ENCODE measurements at regions not wholly inside any gene's neighbourhood (a gene's known extent, or its start where the extent isn't known, plus 50 kb on each side); places are given as distances from the start of the nearest gene placed in this dataset.

DNA sequence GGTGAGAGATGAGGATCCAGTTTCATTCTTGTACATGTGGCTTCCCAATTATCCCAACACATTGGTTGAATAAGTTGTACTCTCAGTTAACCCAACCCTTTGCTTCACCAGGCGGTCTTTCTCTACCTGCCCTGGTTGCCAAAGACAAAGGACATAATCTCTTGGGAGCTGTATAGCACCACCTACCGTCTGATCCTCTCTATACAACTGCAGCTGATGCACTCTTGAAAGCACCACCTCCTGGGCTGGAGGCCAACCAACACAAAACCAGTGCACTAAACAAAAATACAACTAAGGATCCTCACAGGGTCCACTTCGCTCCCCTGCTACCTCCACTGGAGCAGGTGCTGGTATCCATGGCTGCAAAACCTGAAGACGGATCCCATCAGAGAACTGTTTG, 473.6 kb upstream of the NRXN1 start:
- ATAC-seq (no peak), DNase-seq (no peak)

DNA sequence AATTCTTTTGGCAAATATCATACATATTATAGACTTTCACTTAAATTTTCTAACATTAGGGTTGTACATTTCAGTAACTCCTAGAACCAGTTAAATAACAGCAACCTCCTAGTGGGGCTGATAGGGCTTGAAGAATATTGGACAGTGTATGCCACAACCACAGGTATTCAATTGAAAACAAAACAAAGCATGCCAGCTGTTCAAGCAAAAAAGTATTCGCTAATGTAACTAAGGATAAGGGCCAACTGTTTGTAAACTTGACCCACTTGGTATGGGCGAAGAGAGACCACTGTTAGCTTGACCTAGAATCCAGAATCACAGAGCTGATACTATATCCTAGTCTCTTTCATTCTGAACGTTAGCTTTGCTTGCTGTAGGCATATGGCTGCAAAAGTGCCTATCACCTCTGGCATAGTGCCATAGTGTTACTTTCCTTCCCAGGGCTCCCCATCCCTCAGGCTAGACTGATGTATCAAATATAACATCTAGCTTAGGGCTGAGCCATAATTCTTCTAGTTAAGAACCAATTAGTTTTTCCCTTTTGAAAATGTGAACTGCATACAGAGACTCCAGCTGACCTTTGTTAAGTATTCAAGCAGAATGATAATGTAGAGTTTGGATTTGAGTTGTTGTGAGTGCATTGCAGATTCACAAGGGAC, 458.8 kb upstream of the NRXN1 start:
- no peak for ATAC-seq
- DNase-seq = no peak

DNA sequence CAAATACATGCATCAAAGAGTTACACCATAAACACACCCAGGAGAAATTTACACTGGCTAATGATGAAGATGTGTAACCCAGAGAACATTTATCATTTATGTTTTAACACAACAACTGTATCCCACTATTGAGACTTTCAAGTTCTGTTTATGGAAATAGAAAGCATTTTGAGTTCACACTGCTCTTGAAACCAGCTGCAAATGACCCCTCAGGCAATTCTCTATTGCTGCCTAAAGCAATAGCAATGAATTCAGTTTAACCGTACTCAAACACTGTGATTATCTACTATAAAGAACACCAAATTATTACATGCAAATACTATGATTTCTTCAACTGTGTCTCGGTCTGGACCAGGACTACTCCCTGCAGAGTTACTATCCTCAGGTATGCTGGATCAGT, 452.7 kb upstream of the NRXN1 start:
- DNase-seq (no peak), ATAC-seq (no peak)

DNA sequence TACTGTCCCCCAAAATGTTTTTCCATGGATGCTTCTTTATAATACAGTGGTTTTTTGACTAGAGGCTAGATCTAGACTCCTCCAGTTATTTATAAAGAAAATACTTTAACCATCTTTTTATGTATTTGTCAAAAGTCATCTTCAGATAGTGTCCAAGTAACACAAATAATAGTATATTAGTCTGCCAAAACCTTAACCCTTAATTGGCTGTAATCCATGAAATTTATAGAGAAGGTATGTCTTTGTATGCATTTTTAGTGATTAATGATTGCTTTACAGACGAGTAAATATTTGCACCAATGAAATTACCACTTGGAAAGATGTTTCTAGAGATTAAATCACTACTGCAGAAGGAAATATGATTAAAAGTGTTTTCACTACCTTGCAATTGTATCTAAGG, 451.8 kb upstream of the NRXN1 start:
- no peak for ATAC-seq

DNA sequence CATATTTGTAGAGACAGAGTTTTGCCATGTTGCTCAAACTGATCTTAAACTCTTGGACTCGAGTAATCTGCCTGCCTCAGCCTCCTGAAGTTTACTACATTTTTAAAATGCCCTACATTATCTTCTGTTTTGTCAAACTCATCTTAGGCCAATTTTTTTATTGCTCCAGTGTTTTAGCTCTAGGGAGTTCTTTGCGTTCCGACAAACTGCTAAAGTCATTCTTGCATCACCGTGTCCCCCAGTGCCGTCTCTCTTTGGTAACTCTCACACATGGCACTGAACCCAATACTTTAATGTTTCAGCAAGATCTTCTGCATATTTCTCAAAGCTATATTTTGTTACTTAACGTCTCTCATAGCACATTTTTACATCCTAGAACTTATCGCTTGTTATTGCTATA, 440.9 kb upstream of the NRXN1 start:
- no peak for ATAC-seq
- no peak for DNase-seq

More for the DNA sequence above, 451.8 kb upstream of the NRXN1 start:
- DNase-seq = no peak

DNA sequence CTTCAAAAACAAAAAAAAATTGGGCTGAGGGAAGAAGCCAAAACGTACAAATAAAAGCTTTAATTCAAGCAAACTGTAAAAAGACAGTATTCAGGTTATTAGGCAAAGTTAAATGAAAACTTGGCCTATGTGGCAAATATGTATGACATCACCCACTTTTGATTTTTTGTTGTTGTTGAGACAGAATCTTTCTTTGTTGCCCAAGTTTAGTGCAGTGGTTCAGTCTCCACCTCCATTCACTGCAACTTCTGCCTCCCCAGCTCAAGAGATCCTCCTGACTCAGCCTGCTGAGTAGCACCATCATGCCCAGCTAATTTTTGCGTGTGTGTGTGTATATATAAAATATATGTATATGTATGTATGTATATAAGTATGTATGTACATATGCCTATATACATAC, 440.4 kb upstream of the NRXN1 start:
- DNase-seq (no peak), ATAC-seq (no peak)

DNA sequence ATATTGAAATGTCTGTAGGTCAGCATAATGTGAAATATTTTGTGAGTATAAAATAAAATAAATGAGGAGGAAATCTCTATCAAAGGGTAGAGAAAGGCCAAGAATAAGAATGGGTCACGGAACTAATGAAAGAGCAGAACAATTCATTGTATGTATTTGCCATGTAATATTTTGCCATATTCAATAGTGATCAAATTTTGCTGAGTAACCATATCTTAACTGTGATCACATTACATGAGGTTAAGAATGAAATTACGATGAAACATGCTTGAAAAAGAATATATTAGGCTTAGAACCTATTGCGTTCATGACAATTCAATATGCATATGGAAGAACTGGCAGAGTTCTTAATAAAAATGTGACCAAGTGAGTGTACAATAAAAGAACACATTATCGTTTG, 437.2 kb upstream of the NRXN1 start:
- ATAC-seq (no peak), DNase-seq (no peak)

DNA sequence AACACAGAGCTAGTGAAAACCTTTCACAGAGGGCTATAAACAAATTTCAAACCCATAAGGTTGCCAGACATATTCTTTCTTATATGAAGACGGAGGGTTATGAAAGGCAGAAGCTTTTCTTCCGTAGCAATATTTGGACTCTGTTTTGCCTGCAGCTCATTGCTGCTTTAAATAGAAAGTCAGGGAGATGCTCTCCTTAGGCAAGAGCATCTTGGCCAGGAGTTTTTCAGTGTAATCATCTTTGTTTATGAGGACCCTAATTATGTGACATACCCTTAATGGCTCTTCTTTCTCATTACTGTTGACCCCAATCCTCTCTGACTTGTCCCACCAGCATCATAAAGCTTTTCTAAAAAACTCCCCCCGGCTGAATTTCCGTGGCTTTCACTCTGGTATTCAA, 433.4 kb upstream of the NRXN1 start:
- ATAC-seq = no peak

DNA sequence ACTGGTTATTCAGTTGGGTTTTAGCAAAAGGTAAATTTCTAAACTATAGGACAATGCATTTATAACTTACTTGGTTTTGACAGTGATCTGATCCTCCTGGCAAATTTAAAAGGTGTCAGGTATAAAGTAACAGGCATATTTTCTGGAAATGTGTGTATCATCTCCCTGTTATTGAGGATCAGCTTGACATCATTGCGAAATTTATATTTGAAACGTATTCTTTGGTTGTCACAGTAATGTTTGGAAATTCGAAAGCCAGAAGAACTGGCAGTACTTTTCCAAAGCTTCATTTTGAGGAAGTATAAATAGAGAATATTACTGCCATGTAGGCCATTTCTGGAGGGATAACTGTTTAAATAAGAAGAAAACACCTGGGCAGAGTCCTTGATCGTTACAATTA, 422.2 kb upstream of the NRXN1 start:
- no peak for ATAC-seq

More for the DNA sequence above, 433.4 kb upstream of the NRXN1 start:
- no peak for DNase-seq

DNA sequence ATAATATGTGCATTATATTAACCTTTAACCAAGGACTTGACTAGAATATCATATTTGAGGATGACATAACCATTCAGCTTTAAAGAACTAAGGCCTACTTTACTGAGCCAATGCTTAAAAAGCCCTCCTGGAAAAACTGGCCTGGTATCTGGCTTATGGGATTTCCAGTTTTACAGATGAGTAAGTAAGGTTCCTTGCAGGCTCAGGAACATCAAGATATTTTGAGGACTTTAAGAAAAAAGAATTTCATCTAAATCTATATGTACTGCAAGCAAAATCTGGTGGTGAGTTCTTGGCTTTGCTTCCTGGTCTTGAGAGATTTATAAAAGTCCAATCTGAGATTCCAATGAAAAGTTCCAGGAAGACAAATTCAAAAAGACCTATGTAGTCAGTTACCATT, 417.0 kb upstream of the NRXN1 start:
- no peak for DNase-seq
- ATAC-seq = no peak

More for the DNA sequence above, 422.2 kb upstream of the NRXN1 start:
- DNase-seq = no peak

DNA sequence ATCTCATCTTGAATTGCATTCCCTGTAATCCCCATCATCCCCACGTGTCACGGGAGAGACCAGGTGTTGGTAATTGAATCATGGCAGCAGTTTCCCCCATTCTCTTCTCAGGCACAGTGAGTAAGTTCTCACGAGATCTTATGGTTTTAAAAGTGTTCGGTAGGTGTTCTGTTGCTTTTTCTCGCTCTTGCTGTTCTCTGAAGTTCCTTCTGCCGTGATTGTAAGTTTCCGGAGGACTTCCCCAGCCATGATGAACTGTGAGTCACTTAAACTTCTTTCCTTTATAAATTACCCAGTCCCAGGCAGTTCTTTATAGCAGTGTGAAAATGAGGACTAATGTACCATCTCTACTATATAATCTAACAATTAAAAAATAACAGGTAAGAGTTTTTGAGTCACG, 409.9 kb upstream of the NRXN1 start:
- ATAC-seq (no peak), DNase-seq (no peak)

DNA sequence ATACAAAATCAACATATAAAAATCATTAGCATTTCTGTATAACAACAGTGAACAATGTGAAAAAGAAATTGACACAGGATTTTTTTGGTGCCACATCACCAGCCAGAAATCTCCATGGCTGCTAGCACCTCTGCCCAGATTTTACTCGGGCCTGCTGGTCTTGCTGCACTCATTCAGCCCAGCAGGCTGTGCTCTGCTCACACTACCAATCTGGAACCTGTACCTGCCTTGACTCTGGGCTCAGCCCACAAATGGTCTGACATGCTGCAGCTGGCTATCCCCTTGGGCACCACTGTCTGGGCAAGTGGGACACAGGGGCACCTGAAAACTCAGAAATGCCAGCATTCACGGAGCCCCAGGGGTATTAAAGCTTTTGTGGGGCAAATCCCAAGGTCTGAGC, 392.5 kb upstream of the NRXN1 start:
- ATAC-seq = no peak
- no peak for DNase-seq

DNA sequence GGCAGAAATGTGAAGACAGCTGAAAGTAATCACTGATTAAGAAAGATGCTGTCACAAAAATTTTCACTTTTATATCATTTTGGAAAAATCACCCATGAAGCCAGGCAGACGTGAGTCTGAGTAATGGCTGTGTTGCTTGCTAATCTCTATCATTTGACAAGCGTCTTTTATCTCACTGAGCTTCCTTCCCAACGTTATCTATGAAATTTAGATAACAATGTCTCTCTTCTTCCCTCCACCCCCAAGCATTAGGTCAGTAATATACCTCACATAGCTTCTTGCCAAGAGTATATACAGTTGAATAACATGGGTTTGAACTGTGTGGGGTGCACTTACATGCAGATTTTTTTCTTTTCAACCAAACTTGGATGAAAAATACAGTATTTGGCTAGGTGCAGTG, 388.6 kb upstream of the NRXN1 start:
- no peak for ATAC-seq

DNA sequence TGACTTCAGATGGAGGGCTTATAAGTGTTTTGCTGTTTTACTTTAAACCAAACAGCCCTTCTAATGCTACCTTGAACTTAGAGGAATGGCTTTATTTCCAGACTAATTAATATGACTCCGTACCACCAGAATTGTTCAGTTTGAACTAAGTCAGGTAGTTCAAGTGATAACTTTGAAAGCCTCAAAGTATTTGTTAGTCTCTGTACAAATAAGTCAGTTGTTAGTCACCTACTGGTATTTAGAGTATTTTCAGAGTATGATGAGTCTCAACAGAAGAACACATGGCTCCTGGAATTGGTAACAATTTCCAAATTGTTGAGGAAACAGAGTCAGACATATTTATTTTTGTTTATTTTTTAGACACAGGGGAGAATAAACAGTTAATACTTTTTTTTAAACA, 381.8 kb upstream of the NRXN1 start:
- DNase-seq = no peak
- ATAC-seq = no peak

More for the DNA sequence above, 388.6 kb upstream of the NRXN1 start:
- no peak for DNase-seq

DNA sequence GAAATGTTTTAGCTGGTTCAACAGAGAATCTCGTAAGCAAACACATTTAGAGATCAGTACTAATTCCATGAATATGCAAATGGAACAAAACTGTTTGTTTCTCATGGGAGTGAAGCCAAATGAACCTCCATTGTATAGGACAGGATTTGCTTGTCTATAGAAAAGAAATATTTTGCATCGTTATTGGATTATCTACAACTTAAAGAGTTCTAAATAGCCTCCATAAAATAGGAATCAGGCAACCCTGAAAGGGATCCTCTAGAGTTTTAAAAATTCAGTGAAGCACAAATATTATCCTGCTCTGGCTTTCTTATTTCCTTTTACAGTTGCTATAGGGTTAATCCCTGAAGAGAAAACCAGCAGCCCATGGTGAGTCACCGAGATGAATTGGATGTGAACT, 378.4 kb upstream of the NRXN1 start:
- DNase-seq (no peak), ATAC-seq (no peak)

DNA sequence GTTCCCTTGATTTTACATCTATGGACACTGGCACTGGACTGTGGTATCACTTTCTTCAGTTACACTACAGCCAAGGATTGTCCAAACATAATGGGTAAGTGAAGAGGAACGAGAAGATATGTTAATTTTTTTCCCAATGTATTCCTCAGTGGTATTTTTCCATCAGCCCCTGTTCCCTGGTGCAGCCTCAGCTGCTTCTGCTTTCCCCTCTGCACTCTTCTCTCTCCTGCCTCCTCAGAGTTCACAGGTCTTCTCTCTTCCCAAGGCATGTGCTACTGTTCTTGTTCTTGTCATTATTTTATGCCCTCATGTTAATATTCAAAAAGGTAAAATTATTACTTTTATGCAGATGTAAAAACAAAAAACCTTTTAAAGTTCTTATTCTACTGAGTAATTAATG, 378.0 kb upstream of the NRXN1 start:
- no peak for DNase-seq

DNA sequence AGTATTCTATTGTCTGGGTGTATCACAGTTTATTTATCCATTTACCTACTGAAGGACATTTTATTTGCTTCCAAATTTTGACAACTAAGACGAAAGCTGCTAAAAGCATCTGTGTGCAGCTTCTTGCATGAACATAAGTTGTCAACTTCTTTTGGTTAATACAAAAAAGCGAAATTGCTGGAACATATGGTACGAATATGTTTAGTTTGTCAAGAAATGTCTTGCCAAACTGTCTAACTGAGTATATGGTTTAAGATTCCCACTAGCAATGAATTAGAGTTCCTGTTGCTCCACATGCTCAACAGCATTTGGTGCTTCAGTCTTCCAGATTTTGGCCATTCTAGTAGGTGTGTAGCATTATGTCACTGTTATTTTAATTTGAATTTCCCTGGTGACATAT, 372.3 kb upstream of the NRXN1 start:
- no peak for DNase-seq

More for the DNA sequence above, 378.0 kb upstream of the NRXN1 start:
- ATAC-seq = no peak

DNA sequence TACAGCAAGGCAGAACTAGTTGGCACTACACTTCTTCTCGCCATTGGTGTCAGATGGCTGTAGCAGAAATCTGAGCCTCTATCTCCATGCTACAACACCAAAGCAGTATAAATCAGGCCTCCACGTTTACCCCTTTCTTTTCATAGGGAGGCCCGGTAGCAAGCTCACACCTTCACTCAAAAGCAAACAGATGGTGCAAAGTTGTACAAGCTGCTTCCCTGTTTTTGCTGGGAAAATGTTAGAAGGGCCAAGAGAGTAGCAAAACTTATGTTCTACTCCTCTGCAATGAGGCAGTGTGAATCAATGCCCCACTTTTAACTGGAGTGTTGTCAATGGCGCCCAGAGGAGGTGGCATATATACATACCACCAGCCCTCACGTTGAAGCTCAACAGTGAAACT, 369.6 kb upstream of the NRXN1 start:
- no peak for ATAC-seq

More for the DNA sequence above, 372.3 kb upstream of the NRXN1 start:
- no peak for ATAC-seq

DNA sequence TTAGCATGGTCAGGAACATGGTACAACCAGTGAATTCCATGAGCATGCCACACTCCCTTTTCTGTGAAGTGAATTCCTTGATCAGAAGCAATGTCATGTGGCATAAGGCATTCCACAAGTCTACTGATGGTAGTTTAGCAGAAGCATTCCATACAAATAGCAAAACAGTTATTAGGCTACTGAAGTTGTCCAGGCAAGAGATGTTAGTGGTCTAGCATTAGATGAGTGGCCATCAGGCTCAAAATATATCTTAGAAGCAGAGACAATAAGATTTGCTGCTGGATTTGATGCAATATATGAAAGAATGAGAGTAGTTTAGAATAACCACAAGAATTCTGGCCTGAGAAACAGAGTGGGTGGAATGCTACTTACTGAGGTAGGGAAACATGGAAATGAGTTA, 355.3 kb upstream of the NRXN1 start:
- ATAC-seq (no peak), DNase-seq (no peak)

More for the DNA sequence above, 369.6 kb upstream of the NRXN1 start:
- no peak for DNase-seq

DNA sequence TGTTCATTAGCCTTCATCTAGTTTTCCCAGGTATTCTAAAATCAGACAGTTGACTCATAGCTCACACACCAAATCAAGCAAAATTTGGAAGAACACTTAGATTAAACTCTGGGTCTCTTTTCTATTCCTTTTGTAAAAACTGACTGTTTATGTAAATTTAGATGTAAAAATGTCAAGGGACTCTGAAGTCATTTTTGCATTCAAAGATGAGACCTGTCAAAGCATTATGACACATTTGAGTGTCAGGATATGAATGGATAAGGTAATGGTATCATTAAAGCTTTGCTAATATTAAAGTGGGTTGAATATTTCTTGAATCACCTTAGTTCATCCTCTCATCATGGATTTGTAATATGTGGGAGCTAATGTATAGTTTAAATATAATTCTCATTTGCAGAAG, 348.1 kb upstream of the NRXN1 start:
- no peak for ATAC-seq

DNA sequence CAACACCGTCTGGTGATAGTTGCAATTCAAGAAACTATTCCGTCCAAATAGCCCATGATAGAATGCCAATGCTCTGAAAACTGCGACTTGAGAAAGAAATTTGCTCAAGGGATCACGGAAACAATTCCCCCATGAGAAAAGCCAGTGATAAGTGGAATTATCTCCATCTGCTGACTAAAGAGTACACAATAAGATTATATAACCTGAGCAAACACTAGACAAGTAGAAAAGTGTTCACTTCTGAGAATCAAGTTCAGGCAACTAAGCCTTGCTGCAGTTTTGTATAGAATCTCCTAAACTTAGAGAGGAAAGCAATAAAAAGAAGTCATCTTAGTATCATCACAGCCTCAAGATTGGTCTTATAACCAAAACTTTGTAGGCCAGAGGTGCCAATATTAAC, 336.3 kb upstream of the NRXN1 start:
- ATAC-seq = no peak
- no peak for DNase-seq

More for the DNA sequence above, 348.1 kb upstream of the NRXN1 start:
- no peak for DNase-seq

DNA sequence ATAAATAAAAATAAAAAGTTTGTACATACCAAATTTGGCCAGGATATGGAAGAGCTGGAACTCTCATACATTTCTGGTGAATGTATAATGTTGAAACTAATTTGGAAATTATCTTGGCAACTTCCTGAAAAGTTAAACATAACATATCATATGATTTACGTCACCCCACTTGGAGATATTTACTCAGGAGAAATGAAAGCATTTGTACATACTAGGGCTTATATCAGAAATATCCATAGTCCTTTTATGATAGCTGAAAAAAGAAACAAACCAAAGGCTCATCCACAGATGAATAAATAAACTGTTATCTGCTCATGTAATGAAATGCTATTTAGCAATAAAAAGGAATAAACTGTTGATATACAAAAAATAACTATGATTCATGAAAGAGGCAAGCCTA, 318.2 kb upstream of the NRXN1 start:
- no peak for DNase-seq
- no peak for ATAC-seq

DNA sequence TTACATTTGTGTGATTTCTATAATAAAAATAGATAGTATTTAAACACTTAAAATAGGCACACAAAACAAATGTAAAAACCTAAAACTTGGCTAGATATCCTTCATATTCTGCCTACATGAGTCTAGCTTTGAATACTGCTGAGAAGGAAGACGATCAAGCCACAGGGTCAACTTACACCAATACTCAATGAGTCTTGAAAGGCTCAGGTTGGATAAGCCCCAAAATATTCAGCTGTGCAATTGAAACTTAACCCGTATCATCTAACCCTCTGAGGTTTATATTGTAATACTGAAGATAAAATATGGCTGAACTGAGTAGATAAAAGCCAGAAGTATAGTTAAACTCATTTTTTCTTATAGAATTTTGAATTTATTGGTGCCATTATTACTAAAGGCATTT, 313.0 kb upstream of the NRXN1 start:
- ATAC-seq (no peak), DNase-seq (no peak)

Data from stimulated activated naive CD8-positive, alpha-beta T cell treated with anti-CD3 and anti-CD28 coated beads, Interleukin-15, Interleukin-2, amounts not matched to agents 100 U/mL and 50 U/mL, for 24 hours (primary cell).